ENCODE measurements at regions not wholly inside any gene's neighbourhood (a gene's known extent, or its start where the extent isn't known, plus 50 kb on each side); places are given as distances from the start of the nearest gene placed in this dataset.

GRCh38 chr13:104686484-104686883, 1620.3 kb upstream of the SLC10A2 start:
- H3K4me1 Mint-ChIP-seq (ENCODE audit: low read depth) = peaks cover 3% of the 10 kb centered on the region

DNA sequence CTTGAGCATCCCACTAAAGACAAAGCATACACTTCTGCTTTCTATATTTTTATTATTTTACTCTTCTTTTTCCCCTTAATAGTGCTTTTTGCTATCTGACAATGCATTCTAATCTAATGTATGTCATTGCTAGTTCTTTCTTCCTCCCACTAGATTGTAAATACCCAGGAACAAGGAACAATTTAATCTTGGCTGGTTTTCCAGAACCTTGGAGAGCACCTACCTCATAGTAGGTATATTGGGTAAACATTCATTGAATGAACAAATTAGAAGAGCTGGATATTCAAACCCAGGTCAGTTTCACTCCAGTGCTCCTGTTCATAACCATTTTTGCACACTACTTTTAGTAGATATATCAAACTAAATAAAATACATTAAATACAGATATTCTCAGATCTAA, 1617.6 kb upstream of the SLC10A2 start:
- H3K4me3 Mint-ChIP-seq (ENCODE audit: unreplicated experiment) = no peak overlapping the region
- no peak for DNase-seq (ENCODE audit: low spot score)
- no peak overlapping the region for H3K27ac Mint-ChIP-seq (ENCODE audit: unreplicated experiment)
- no peaks in the 10 kb centered on the region for H3K9me3 Mint-ChIP-seq (ENCODE audit: low read depth)
- no peaks in the 10 kb centered on the region for H3K36me3 Mint-ChIP-seq (ENCODE audit: low read depth)
- no peaks in the 10 kb centered on the region for H3K4me1 Mint-ChIP-seq (ENCODE audit: low read depth)
- TF ChIP-seq, protein P1, sequence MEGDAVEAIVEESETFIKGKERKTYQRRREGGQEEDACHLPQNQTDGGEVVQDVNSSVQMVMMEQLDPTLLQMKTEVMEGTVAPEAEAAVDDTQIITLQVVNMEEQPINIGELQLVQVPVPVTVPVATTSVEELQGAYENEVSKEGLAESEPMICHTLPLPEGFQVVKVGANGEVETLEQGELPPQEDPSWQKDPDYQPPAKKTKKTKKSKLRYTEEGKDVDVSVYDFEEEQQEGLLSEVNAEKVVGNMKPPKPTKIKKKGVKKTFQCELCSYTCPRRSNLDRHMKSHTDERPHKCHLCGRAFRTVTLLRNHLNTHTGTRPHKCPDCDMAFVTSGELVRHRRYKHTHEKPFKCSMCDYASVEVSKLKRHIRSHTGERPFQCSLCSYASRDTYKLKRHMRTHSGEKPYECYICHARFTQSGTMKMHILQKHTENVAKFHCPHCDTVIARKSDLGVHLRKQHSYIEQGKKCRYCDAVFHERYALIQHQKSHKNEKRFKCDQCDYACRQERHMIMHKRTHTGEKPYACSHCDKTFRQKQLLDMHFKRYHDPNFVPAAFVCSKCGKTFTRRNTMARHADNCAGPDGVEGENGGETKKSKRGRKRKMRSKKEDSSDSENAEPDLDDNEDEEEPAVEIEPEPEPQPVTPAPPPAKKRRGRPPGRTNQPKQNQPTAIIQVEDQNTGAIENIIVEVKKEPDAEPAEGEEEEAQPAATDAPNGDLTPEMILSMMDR (IDR thresholded peaks at IDR 0.05) = no peak
- H3K27me3 Mint-ChIP-seq (ENCODE audit: low read depth) = no peaks in the 10 kb centered on the region

More at GRCh38 chr13:104686484-104686883, 1620.3 kb upstream of the SLC10A2 start:
- TF ChIP-seq, protein P1 (IDR thresholded peaks at IDR 0.05) = no peak
- Mint-ChIP-seq H3K36me3 (ENCODE audit: low read depth) (no peaks in the 10 kb centered on the region), H3K4me3 (ENCODE audit: unreplicated experiment) (no peak overlapping the region), H3K9me3 (ENCODE audit: low read depth) (no peaks in the 10 kb centered on the region), H3K27ac (ENCODE audit: unreplicated experiment) (no peak overlapping the region), H3K27me3 (ENCODE audit: low read depth) (no peaks in the 10 kb centered on the region)
- no peak for DNase-seq (ENCODE audit: low spot score)

DNA sequence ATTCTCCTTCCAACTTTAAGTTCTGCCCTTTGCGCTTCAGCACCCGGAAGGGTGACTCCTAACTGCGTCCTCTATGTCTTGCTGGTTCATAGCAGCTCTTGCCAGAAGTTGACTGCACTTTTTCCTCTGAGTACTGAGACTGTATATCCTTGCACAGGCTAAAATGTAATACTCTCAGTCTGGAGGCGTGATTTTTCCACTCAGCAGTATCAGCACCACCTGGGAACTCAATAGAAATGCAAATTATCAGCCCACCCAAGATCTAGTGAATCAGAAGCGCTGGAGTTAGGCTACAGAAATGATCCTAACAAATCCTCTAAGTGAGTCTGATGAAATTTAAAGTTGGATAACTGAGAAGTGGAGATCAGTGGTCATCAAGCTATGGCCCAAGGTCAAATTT, 1611.9 kb upstream of the SLC10A2 start:
- H3K27me3 Mint-ChIP-seq (ENCODE audit: low read depth) = no peaks in the 10 kb centered on the region
- no peak for DNase-seq (ENCODE audit: low spot score)
- H3K9me3 Mint-ChIP-seq (ENCODE audit: low read depth) = no peaks in the 10 kb centered on the region
- TF ChIP-seq, protein P1 (IDR thresholded peaks at IDR 0.05) = no peak
- no peaks in the 10 kb centered on the region for H3K4me1 Mint-ChIP-seq (ENCODE audit: low read depth)
- no peak overlapping the region for H3K4me3 Mint-ChIP-seq (ENCODE audit: unreplicated experiment)
- no peaks in the 10 kb centered on the region for H3K36me3 Mint-ChIP-seq (ENCODE audit: low read depth)
- no peak overlapping the region for H3K27ac Mint-ChIP-seq (ENCODE audit: unreplicated experiment)

DNA sequence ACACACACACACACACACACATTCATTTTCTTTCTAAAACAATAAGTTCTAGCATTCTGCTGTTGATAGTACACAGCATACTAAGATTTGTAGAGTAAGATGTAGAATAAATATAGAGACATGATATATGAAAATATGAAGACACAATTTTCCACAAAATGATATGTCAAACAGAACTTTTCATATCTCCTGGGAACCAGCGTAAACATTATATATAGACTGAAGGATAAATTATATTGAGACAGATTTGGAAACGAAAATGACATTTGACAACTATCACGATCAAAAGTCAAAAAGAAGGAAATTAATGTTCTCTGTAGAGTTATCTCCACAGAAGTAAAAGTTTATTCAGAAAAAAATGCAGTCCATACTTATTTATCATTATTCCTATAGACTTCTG, 1605.7 kb upstream of the SLC10A2 start:
- TF ChIP-seq, protein P1 (IDR thresholded peaks at IDR 0.05) = no peak
- Mint-ChIP-seq H3K27ac (ENCODE audit: unreplicated experiment) (no peak overlapping the region), H3K27me3 (ENCODE audit: low read depth) (no peaks in the 10 kb centered on the region), H3K36me3 (ENCODE audit: low read depth) (no peaks in the 10 kb centered on the region), H3K4me1 (ENCODE audit: low read depth) (no peaks in the 10 kb centered on the region), H3K4me3 (ENCODE audit: unreplicated experiment) (no peak overlapping the region), H3K9me3 (ENCODE audit: low read depth) (no peaks in the 10 kb centered on the region)
- DNase-seq (ENCODE audit: low spot score) = no peak

DNA sequence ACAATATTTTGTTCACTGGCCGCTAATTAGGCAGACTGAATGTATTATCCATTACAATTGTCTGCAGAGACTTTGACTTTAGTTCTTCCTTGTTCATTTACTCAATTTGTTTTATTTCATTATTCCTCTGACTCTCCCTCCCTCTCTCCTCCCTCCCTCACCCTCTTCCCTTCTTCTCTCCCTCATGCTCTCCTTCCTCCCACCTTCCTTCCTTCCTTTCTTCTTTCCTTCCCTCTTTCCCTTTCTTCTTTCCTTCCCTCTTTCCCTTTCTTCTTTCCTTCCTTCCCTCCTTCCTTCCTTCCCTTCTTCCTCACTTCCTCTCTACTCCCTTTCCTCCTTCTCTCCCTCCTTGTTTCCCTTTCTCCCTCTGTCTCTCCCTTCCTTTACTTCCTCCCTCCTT, 1591.0 kb upstream of the SLC10A2 start:
- H3K9me3 Mint-ChIP-seq (ENCODE audit: low read depth) = no peaks in the 10 kb centered on the region
- H3K27ac Mint-ChIP-seq (ENCODE audit: unreplicated experiment) = no peak overlapping the region
- H3K36me3 Mint-ChIP-seq (ENCODE audit: low read depth) = no peaks in the 10 kb centered on the region
- no peaks in the 10 kb centered on the region for H3K4me1 Mint-ChIP-seq (ENCODE audit: low read depth)
- TF ChIP-seq, protein P1 (IDR thresholded peaks at IDR 0.05) = no peak
- no peak for DNase-seq (ENCODE audit: low spot score)
- no peaks in the 10 kb centered on the region for H3K27me3 Mint-ChIP-seq (ENCODE audit: low read depth)
- H3K4me3 Mint-ChIP-seq (ENCODE audit: unreplicated experiment) = no peak overlapping the region

Data from chondrocyte (in vitro differentiated cells).